ENCODE measurements at regions not wholly inside any gene's neighbourhood (a gene's known extent, or its start where the extent isn't known, plus 50 kb on each side); places are given as distances from the start of the nearest gene placed in this dataset.

DNA sequence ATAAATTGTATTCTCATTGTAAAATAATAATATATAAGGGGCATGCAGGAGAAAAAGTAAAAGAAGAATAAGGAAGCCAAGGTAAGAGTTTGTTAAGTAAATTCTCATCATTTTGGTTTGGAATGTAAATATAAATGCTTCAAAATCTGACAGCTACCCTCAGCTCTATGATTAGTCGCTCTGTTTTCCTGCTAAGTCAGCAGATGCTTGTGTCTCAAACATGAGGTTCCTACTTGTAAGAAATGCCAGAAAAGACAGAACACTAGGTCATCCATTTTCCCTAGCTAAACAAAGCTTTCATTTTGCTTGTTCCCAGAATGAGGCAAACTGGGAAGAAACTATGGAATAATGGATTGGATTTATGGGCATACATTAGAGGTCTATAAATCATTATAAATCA is 293.1 kb downstream of the DMRTA1 start:
- Histone ChIP-seq H3K4me1 (no peaks in the 10 kb centered on the region), H3K36me3 (no peaks in the 10 kb centered on the region), H3K9me3 (peaks cover 0 to 22% (median 0%) of the 10 kb centered on the region in 11 donors), H3K27me3 (no peaks in the 10 kb centered on the region), H3K27ac (no peak overlapping the region), H3K4me3 (no peak overlapping the region)
- 68 to 70% methylated on average over 1 of the region's 1 CpG for WGBS, 2 donors
- intact Hi-C loops (cut with DNase I): no loop called here
- ATAC-seq (no peak), DNase-seq (no peak)
- TF ChIP-seq, protein P1, sequence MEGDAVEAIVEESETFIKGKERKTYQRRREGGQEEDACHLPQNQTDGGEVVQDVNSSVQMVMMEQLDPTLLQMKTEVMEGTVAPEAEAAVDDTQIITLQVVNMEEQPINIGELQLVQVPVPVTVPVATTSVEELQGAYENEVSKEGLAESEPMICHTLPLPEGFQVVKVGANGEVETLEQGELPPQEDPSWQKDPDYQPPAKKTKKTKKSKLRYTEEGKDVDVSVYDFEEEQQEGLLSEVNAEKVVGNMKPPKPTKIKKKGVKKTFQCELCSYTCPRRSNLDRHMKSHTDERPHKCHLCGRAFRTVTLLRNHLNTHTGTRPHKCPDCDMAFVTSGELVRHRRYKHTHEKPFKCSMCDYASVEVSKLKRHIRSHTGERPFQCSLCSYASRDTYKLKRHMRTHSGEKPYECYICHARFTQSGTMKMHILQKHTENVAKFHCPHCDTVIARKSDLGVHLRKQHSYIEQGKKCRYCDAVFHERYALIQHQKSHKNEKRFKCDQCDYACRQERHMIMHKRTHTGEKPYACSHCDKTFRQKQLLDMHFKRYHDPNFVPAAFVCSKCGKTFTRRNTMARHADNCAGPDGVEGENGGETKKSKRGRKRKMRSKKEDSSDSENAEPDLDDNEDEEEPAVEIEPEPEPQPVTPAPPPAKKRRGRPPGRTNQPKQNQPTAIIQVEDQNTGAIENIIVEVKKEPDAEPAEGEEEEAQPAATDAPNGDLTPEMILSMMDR (IDR thresholded peaks at IDR 0.05): no peak

GRCh38 chr9:22740781-22741180 is 294.2 kb downstream of the DMRTA1 start:
- no peak for ATAC-seq
- Histone ChIP-seq H3K27ac (no peak overlapping the region), H3K9me3 (peaks cover 0 to 22% (median 0%) of the 10 kb centered on the region in 11 donors), H3K27me3 (no peaks in the 10 kb centered on the region), H3K36me3 (no peaks in the 10 kb centered on the region), H3K4me1 (no peaks in the 10 kb centered on the region), H3K4me3 (no peak overlapping the region)
- TF ChIP-seq, protein P1 (IDR thresholded peaks at IDR 0.05): no peak
- intact Hi-C loops (cut with DNase I): no loop called here
- no peak for DNase-seq
- 43 to 48% methylated on average over 1 of the region's 1 CpG for WGBS, 2 donors

DNA sequence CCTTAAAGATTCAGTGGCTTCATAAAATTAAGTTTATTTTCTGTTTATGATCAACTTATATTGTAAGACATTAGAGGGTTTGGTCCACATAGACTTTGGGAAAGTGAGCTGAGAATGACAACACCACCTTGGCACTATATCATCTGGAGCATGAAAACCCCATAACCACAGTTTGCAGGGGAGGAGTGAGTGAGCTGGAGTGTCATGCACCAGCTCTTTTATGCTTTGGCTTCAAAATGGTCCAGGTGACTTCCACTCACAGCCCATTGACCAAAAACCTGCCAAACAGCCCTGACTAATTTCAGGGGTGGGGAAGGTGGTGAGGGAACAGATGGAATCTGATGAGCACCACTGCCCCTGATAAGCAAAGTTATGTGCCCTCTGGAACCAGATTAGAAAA is 295.8 kb downstream of the DMRTA1 start:
- Histone ChIP-seq H3K9me3 (peaks cover 0 to 18% (median 0%) of the 10 kb centered on the region in 11 donors), H3K4me1 (no peaks in the 10 kb centered on the region), H3K4me3 (no peak overlapping the region), H3K36me3 (no peaks in the 10 kb centered on the region), H3K27me3 (no peaks in the 10 kb centered on the region), H3K27ac (no peak overlapping the region)
- intact Hi-C loops (cut with DNase I): no loop called here
- ATAC-seq (no peak), DNase-seq (no peak)
- TF ChIP-seq, protein P1 (IDR thresholded peaks at IDR 0.05): no peak

DNA sequence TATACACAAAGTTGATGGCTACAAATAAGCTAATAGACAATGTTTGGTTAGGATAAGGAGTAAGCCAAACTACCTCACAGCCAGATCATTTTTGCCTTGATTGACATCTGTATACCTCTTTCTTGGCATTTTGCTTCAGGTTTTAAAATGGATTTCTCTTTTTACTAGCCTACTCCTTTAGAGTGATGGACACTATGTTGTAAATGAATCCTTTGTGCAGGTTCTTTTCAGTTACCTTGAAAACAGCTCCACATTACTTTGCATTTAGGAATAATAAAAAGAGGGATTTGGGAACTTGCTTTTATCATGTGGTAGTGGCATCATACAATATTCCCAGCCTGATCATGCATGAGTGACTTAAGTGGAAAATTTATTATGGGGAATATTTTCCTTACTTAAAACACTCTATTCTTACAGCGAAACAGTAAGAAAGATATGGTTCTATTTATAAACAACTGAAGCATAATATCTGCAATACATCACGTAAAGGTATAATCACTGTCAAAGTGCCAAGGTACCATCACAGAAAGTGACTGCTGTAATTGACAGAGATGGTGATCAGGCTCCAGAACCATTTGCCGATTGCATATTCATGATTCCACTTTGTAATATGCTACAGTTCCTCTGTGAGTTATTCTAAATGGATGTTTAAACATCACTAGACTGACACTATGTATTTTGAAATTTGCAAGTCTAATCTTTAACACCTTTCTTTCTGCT is 327.0 kb downstream of the DMRTA1 start:
- no peak for ATAC-seq
- intact Hi-C loops (cut with DNase I): no loop called here
- no peaks in the 10 kb centered on the region for H3K36me3 ChIP-seq
- H3K27me3 ChIP-seq: no peaks in the 10 kb centered on the region
- no peak overlapping the region for H3K4me3 ChIP-seq
- TF ChIP-seq, protein P1 (IDR thresholded peaks at IDR 0.05): no peak
- H3K9me3 ChIP-seq: no peaks in the 10 kb centered on the region
- DNase-seq: no peak
- 72 to 75% methylated on average over 3 of the region's 3 CpGs for WGBS, 2 donors
- no peaks in the 10 kb centered on the region for H3K4me1 ChIP-seq
- H3K27ac ChIP-seq: no peak overlapping the region

Data from heart right ventricle (tissue), 16 donors.